SIG-M5 treated with dmso at 0.1 percent for 504 hours (cell line): ENCODE measurements at regions not wholly inside any gene's neighbourhood (a gene's known extent, or its start where the extent isn't known, plus 50 kb on each side); places are given as distances from the start of the nearest gene placed in this dataset.
"Not testable (repeated sequence)": the region's sequence is repeated elsewhere in the genome, so short reads cannot be mapped to it uniquely, and the experiment has no call there.

Source experiments
- DNase-seq: peaks from one replicate; lab custom pipeline; 2025; ENCODE audit not compliant: unreplicated experiment; lab: John Stamatoyannopoulos, UW

GRCh38 chr12:113727651-113728061, 238.5 kb downstream of the RBM19 start:
- no peak for DNase-seq

- DNase-seq, result no peak
Observed at GRCh38 chr12:113726254-113726819, 239.8 kb downstream of the RBM19 start.

- no peak for DNase-seq
Observed at GRCh38 chr12:113725557-113725876, 240.6 kb downstream of the RBM19 start.

- DNase-seq, result no peak
Observed at GRCh38 chr12:113724794-113725556, 241.2 kb downstream of the RBM19 start.

GRCh38 chr12:113723631-113724030, 242.5 kb downstream of the RBM19 start:
- no peak for DNase-seq

- no peak for DNase-seq
Observed at GRCh38 chr12:113722747-113723146, 243.4 kb downstream of the RBM19 start.

- no peak for DNase-seq
Observed at GRCh38 chr12:113720629-113721028, 245.5 kb downstream of the RBM19 start.

- DNase-seq, result no peak
Observed at GRCh38 chr12:113719911-113720591, 246.1 kb downstream of the RBM19 start.

- DNase-seq, result no peak
Observed at GRCh38 chr12:113713156-113713555, 241.5 kb upstream of the LHX5 start.

- no peak for DNase-seq
Observed at GRCh38 chr12:113712481-113712880, 240.8 kb upstream of the LHX5 start.

- no peak for DNase-seq
Observed at GRCh38 chr12:113710216-113710615, 238.5 kb upstream of the LHX5 start.

GRCh38 chr12:113709456-113709855, 237.8 kb upstream of the LHX5 start:
- no peak for DNase-seq

- DNase-seq, result no peak
Observed at GRCh38 chr12:113702836-113703235, 231.2 kb upstream of the LHX5 start.

- DNase-seq, result no peak
Observed at GRCh38 chr12:113702276-113702675, 230.6 kb upstream of the LHX5 start.

GRCh38 chr12:113700943-113701342, 229.3 kb upstream of the LHX5 start:
- no peak for DNase-seq

GRCh38 chr12:113699984-113700383, 228.3 kb upstream of the LHX5 start:
- DNase-seq, result not testable (repeated sequence)

- DNase-seq, result no peak
Observed at GRCh38 chr12:113698510-113698858, 226.8 kb upstream of the LHX5 start.

GRCh38 chr12:113697651-113698509, 226.2 kb upstream of the LHX5 start:
- DNase-seq, result no peak

- no peak for DNase-seq
Observed at GRCh38 chr12:113697104-113697503, 225.4 kb upstream of the LHX5 start.

- no peak for DNase-seq
Observed at GRCh38 chr12:113693693-113694092, 222.0 kb upstream of the LHX5 start.

- no peak for DNase-seq
Observed at GRCh38 chr12:113689047-113689610, 217.5 kb upstream of the LHX5 start.
